Mucosa of descending colon (tissue), 3 donors: ENCODE measurements at regions not wholly inside any gene's neighbourhood (a gene's known extent, or its start where the extent isn't known, plus 50 kb on each side); places are given as distances from the start of the nearest gene placed in this dataset.

ENCODE experiments used
- ATAC-seq: fragments of 200-7000 bp; cut with Tn5 transposase; one replicate; pipeline ENCODE4 v1.9.1; 2020; ENCODE audit warnings: mild to moderate bottlenecking, moderate library complexity
- DNase-seq, 3 donors: peaks; one replicate each; pipeline ENCODE4 v3.0.0-alpha.2; 2020
- H3K36me3 ChIP-seq: fragments of 200-600 bp; one replicate; pipeline ENCODE4 v1.8.0; 2021; ENCODE audit warnings: low read depth, mild to moderate bottlenecking
- H3K4me1 ChIP-seq: fragments of 200-600 bp; one replicate; pipeline ENCODE4 v1.8.0; 2021; ENCODE audit warnings: low read depth, mild to moderate bottlenecking
- H3K4me3 ChIP-seq: fragments of 200-600 bp; one replicate; pipeline ENCODE4 v1.8.0; 2021; ENCODE audit warnings: mild to moderate bottlenecking
- H3K9me3 ChIP-seq: fragments of 200-600 bp; one replicate; pipeline ENCODE4 v1.8.0; 2021; ENCODE audit warnings: mild to moderate bottlenecking
- CTCF ChIP-seq: fragments of 200-600 bp; IDR thresholded peaks from one replicate; pipeline ENCODE4 v1.8.0; 2022; ENCODE audit warnings: antibody characterized with exemption, mild to moderate bottlenecking
- intact Hi-C, 2 donors: fragments of 100-400 bp; cut with DNase I in 1 of 2; cut with micrococcal nuclease in 1 of 2; formaldehyde crosslinking; loops; one replicate each; pipeline versions ENCODE4 v1.11.0 to v1.11.1; 2022; cut with DNase I, micrococcal nuclease
- donor health status: DM: no; HTN: no; CAD: no; lungs with moderate emphysema.
- donor health status: DM: no; HTN: no; CAD: no.
- donor health status: DM: no; HTN: yes; CAD: no.

GRCh38 chr9:13023498-13023897, 248.7 kb downstream of the LURAP1L start:
- ATAC-seq (no peak), DNase-seq (no peak)
- Histone ChIP-seq H3K36me3 (no peaks in the 10 kb centered on the region), H3K4me3 (no peak overlapping the region), H3K9me3 (no peaks in the 10 kb centered on the region), H3K4me1 (no peaks in the 10 kb centered on the region)
- no peak for TF ChIP-seq CTCF
- intact Hi-C loops, result no loop called here

DNA sequence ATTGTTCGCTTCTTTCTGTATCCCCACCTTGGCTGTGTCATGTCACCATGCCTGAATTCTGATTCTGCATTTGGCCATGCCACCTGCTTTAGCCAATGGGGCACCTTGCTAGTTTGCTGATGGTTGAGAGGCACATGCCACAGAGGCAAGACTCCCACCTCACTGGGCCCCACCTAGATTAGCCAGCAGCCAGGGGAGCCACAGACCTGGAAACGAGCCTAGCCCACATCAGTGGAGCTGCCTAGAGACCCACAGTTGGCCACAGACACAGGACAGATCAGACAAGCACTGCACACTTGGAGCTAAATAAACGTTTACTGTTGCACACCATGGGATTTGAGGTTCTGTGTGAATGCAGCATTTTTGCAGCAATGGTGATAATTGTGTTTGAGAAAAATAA, 252.1 kb downstream of the LURAP1L start:
- no peak for TF ChIP-seq CTCF
- Histone ChIP-seq H3K9me3 (no peaks in the 10 kb centered on the region), H3K4me3 (no peak overlapping the region), H3K36me3 (no peaks in the 10 kb centered on the region), H3K4me1 (no peaks in the 10 kb centered on the region)
- DNase-seq, result no peak
- no peak for ATAC-seq
- intact Hi-C loops, result no loop called here

- TF ChIP-seq CTCF, result no peak
- no peak for ATAC-seq
These were observed 251.6 kb downstream of the MPDZ start for GRCh38 chr9:13027879-13028278.

GRCh38 chr9:13032585-13032984, 246.9 kb downstream of the MPDZ start:
- intact Hi-C loops, result no loop called here
- H3K36me3 ChIP-seq, result no peaks in the 10 kb centered on the region
- H3K9me3 ChIP-seq, result no peaks in the 10 kb centered on the region
- H3K4me1 ChIP-seq, result no peaks in the 10 kb centered on the region
- no peak for TF ChIP-seq CTCF
- no peak for ATAC-seq
- no peak for DNase-seq
- H3K4me3 ChIP-seq, result no peak overlapping the region

More at GRCh38 chr9:13027879-13028278, 251.6 kb downstream of the MPDZ start:
- H3K9me3 ChIP-seq, result no peaks in the 10 kb centered on the region
- no peaks in the 10 kb centered on the region for H3K4me1 ChIP-seq
- intact Hi-C loops, result no loop called here
- no peak overlapping the region for H3K4me3 ChIP-seq
- DNase-seq, result no peak
- H3K36me3 ChIP-seq, result no peaks in the 10 kb centered on the region

- no peaks in the 10 kb centered on the region for H3K9me3 ChIP-seq
- DNase-seq (peak in 2 of 3 donors; percentile 55 to 59), ATAC-seq (peak; percentile 75)
- peak; percentile 29 for TF ChIP-seq CTCF
- no peaks in the 10 kb centered on the region for H3K4me1 ChIP-seq
- intact Hi-C loops, result no loop called here
- no peaks in the 10 kb centered on the region for H3K36me3 ChIP-seq
- no peak overlapping the region for H3K4me3 ChIP-seq
These were observed 245.4 kb downstream of the MPDZ start for GRCh38 chr9:13033959-13034693.

DNA sequence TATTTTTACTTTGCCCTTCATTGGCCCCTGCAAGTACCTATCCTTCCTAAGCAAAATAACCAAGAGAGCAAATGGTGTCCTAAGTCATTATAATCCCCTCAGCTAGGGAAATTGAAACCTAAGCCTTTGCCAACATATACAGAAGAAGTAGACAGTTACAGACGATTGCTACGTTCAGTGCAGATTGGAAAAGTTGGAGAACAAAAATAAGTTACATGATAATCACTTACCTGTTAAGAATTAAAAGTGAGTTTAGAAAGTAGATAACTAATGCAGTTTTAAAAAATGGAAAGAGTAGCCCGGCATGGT, 244.8 kb downstream of the MPDZ start:
- no peaks in the 10 kb centered on the region for H3K9me3 ChIP-seq
- TF ChIP-seq CTCF, result no peak
- H3K4me3 ChIP-seq, result no peak overlapping the region
- intact Hi-C loops, result no loop called here
- H3K36me3 ChIP-seq, result no peaks in the 10 kb centered on the region
- ATAC-seq (no peak), DNase-seq (no peak)
- H3K4me1 ChIP-seq, result no peaks in the 10 kb centered on the region
